ENCODE measurements at regions not wholly inside any gene's neighbourhood (a gene's known extent, or its start where the extent isn't known, plus 50 kb on each side); places are given as distances from the start of the nearest gene placed in this dataset.

GRCh38 chr4:186775902-186776301, 52.2 kb upstream of the FAT1 start:
- Histone ChIP-seq H3K9ac (ENCODE audit: low read length in 2 of 2) (no peak overlapping the region), H3K27me3 (ENCODE audit: control insufficient read depth in 1 of 2, insufficient read depth in 2 of 2, low read length in 2 of 2) (no peaks in the 10 kb centered on the region), H3K4me3 (ENCODE audit: low read length in 2 of 2) (no peak overlapping the region), H3K36me3 (ENCODE audit: control insufficient read depth in 2 of 2, insufficient read depth in 2 of 2, low read length in 2 of 2) (no peaks in the 10 kb centered on the region), H3K27ac (ENCODE audit: low read length) (no peak overlapping the region), H3K9me3 (ENCODE audit: control insufficient read depth in 2 of 2, low read length in 2 of 2) (no peaks in the 10 kb centered on the region), H3K4me1 (ENCODE audit: control insufficient read depth, insufficient read depth, low read length) (no peaks in the 10 kb centered on the region)

- no peaks in the 10 kb centered on the region for H3K27me3 ChIP-seq (ENCODE audit: control insufficient read depth in 1 of 2, insufficient read depth in 2 of 2, low read length in 2 of 2)
- no peak overlapping the region for H3K27ac ChIP-seq (ENCODE audit: low read length)
- H3K4me1 ChIP-seq (ENCODE audit: control insufficient read depth, insufficient read depth, low read length), result no peaks in the 10 kb centered on the region
- H3K9me3 ChIP-seq (ENCODE audit: control insufficient read depth in 2 of 2, low read length in 2 of 2), result no peaks in the 10 kb centered on the region
- H3K36me3 ChIP-seq (ENCODE audit: control insufficient read depth in 2 of 2, insufficient read depth in 2 of 2, low read length in 2 of 2), result no peaks in the 10 kb centered on the region
- H3K9ac ChIP-seq (ENCODE audit: low read length in 2 of 2), result no peak overlapping the region
- no peak overlapping the region for H3K4me3 ChIP-seq (ENCODE audit: low read length in 2 of 2)
Observed at GRCh38 chr4:186778134-186778533, 54.5 kb upstream of the FAT1 start.

GRCh38 chr4:186780291-186781031, 56.8 kb upstream of the FAT1 start:
- Histone ChIP-seq H3K9me3 (ENCODE audit: control insufficient read depth in 2 of 2, low read length in 2 of 2) (no peaks in the 10 kb centered on the region), H3K27ac (ENCODE audit: low read length) (no peak overlapping the region), H3K4me3 (ENCODE audit: low read length in 2 of 2) (no peak overlapping the region), H3K9ac (ENCODE audit: low read length in 2 of 2) (no peak overlapping the region), H3K27me3 (ENCODE audit: control insufficient read depth in 1 of 2, insufficient read depth in 2 of 2, low read length in 2 of 2) (no peaks in the 10 kb centered on the region), H3K4me1 (ENCODE audit: control insufficient read depth, insufficient read depth, low read length) (no peaks in the 10 kb centered on the region), H3K36me3 (ENCODE audit: control insufficient read depth in 2 of 2, insufficient read depth in 2 of 2, low read length in 2 of 2) (no peaks in the 10 kb centered on the region)

GRCh38 chr4:186781032-186781917, 57.6 kb upstream of the FAT1 start:
- no peaks in the 10 kb centered on the region for H3K27me3 ChIP-seq (ENCODE audit: control insufficient read depth in 1 of 2, insufficient read depth in 2 of 2, low read length in 2 of 2)

GRCh38 chr4:186782302-186782701, 58.6 kb upstream of the FAT1 start:
- no peaks in the 10 kb centered on the region for H3K4me1 ChIP-seq (ENCODE audit: control insufficient read depth, insufficient read depth, low read length)
- H3K27me3 ChIP-seq (ENCODE audit: control insufficient read depth in 1 of 2, insufficient read depth in 2 of 2, low read length in 2 of 2), result no peaks in the 10 kb centered on the region
- no peak overlapping the region for H3K9ac ChIP-seq (ENCODE audit: low read length in 2 of 2)
- no peaks in the 10 kb centered on the region for H3K9me3 ChIP-seq (ENCODE audit: control insufficient read depth in 2 of 2, low read length in 2 of 2)
- no peak overlapping the region for H3K4me3 ChIP-seq (ENCODE audit: low read length in 2 of 2)
- no peak overlapping the region for H3K27ac ChIP-seq (ENCODE audit: low read length)
- no peaks in the 10 kb centered on the region for H3K36me3 ChIP-seq (ENCODE audit: control insufficient read depth in 2 of 2, insufficient read depth in 2 of 2, low read length in 2 of 2)

More at GRCh38 chr4:186781032-186781917, 57.6 kb upstream of the FAT1 start:
- Histone ChIP-seq H3K4me1 (ENCODE audit: control insufficient read depth, insufficient read depth, low read length) (no peaks in the 10 kb centered on the region), H3K9me3 (ENCODE audit: control insufficient read depth in 2 of 2, low read length in 2 of 2) (no peaks in the 10 kb centered on the region), H3K27ac (ENCODE audit: low read length) (no peak overlapping the region), H3K9ac (ENCODE audit: low read length in 2 of 2) (no peak overlapping the region), H3K4me3 (ENCODE audit: low read length in 2 of 2) (no peak overlapping the region), H3K36me3 (ENCODE audit: control insufficient read depth in 2 of 2, insufficient read depth in 2 of 2, low read length in 2 of 2) (no peaks in the 10 kb centered on the region)

- no peaks in the 10 kb centered on the region for H3K27me3 ChIP-seq (ENCODE audit: control insufficient read depth in 1 of 2, insufficient read depth in 2 of 2, low read length in 2 of 2)
- no peaks in the 10 kb centered on the region for H3K4me1 ChIP-seq (ENCODE audit: control insufficient read depth, insufficient read depth, low read length)
- no peak overlapping the region for H3K27ac ChIP-seq (ENCODE audit: low read length)
- H3K4me3 ChIP-seq (ENCODE audit: low read length in 2 of 2), result no peak overlapping the region
- H3K36me3 ChIP-seq (ENCODE audit: control insufficient read depth in 2 of 2, insufficient read depth in 2 of 2, low read length in 2 of 2), result no peaks in the 10 kb centered on the region
- no peak overlapping the region for H3K9ac ChIP-seq (ENCODE audit: low read length in 2 of 2)
- H3K9me3 ChIP-seq (ENCODE audit: control insufficient read depth in 2 of 2, low read length in 2 of 2), result no peaks in the 10 kb centered on the region
Observed at GRCh38 chr4:186787536-186787935, 63.9 kb upstream of the FAT1 start.

GRCh38 chr4:186789651-186790050, 66.0 kb upstream of the FAT1 start:
- H3K4me3 ChIP-seq (ENCODE audit: low read length in 2 of 2), result no peak overlapping the region
- H3K27ac ChIP-seq (ENCODE audit: low read length), result no peak overlapping the region
- H3K9ac ChIP-seq (ENCODE audit: low read length in 2 of 2), result no peak overlapping the region
- no peaks in the 10 kb centered on the region for H3K27me3 ChIP-seq (ENCODE audit: control insufficient read depth in 1 of 2, insufficient read depth in 2 of 2, low read length in 2 of 2)
- H3K9me3 ChIP-seq (ENCODE audit: control insufficient read depth in 2 of 2, low read length in 2 of 2), result no peaks in the 10 kb centered on the region
- H3K4me1 ChIP-seq (ENCODE audit: control insufficient read depth, insufficient read depth, low read length), result no peaks in the 10 kb centered on the region
- H3K36me3 ChIP-seq (ENCODE audit: control insufficient read depth in 2 of 2, insufficient read depth in 2 of 2, low read length in 2 of 2), result no peaks in the 10 kb centered on the region

- Histone ChIP-seq H3K9me3 (ENCODE audit: control insufficient read depth in 2 of 2, low read length in 2 of 2) (no peaks in the 10 kb centered on the region), H3K27ac (ENCODE audit: low read length) (no peak overlapping the region), H3K27me3 (ENCODE audit: control insufficient read depth in 1 of 2, insufficient read depth in 2 of 2, low read length in 2 of 2) (no peaks in the 10 kb centered on the region), H3K4me1 (ENCODE audit: control insufficient read depth, insufficient read depth, low read length) (no peaks in the 10 kb centered on the region), H3K36me3 (ENCODE audit: control insufficient read depth in 2 of 2, insufficient read depth in 2 of 2, low read length in 2 of 2) (no peaks in the 10 kb centered on the region), H3K4me3 (ENCODE audit: low read length in 2 of 2) (no peak overlapping the region), H3K9ac (ENCODE audit: low read length in 2 of 2) (no peak overlapping the region)
Observed at GRCh38 chr4:186790630-186791029, 67.0 kb upstream of the FAT1 start.

- H3K9me3 ChIP-seq (ENCODE audit: control insufficient read depth in 2 of 2, low read length in 2 of 2), result no peaks in the 10 kb centered on the region
- no peaks in the 10 kb centered on the region for H3K27me3 ChIP-seq (ENCODE audit: control insufficient read depth in 1 of 2, insufficient read depth in 2 of 2, low read length in 2 of 2)
- H3K9ac ChIP-seq (ENCODE audit: low read length in 2 of 2), result no peak overlapping the region
- no peaks in the 10 kb centered on the region for H3K36me3 ChIP-seq (ENCODE audit: control insufficient read depth in 2 of 2, insufficient read depth in 2 of 2, low read length in 2 of 2)
- no peak overlapping the region for H3K27ac ChIP-seq (ENCODE audit: low read length)
- H3K4me1 ChIP-seq (ENCODE audit: control insufficient read depth, insufficient read depth, low read length), result no peaks in the 10 kb centered on the region
- no peak overlapping the region for H3K4me3 ChIP-seq (ENCODE audit: low read length in 2 of 2)
Observed at GRCh38 chr4:186792728-186793366, 69.2 kb upstream of the FAT1 start.

- H3K27ac ChIP-seq (ENCODE audit: low read length), result no peak overlapping the region
- no peaks in the 10 kb centered on the region for H3K4me1 ChIP-seq (ENCODE audit: control insufficient read depth, insufficient read depth, low read length)
- H3K4me3 ChIP-seq (ENCODE audit: low read length in 2 of 2), result no peak overlapping the region
- no peaks in the 10 kb centered on the region for H3K36me3 ChIP-seq (ENCODE audit: control insufficient read depth in 2 of 2, insufficient read depth in 2 of 2, low read length in 2 of 2)
- H3K27me3 ChIP-seq (ENCODE audit: control insufficient read depth in 1 of 2, insufficient read depth in 2 of 2, low read length in 2 of 2), result no peaks in the 10 kb centered on the region
- no peaks in the 10 kb centered on the region for H3K9me3 ChIP-seq (ENCODE audit: control insufficient read depth in 2 of 2, low read length in 2 of 2)
- H3K9ac ChIP-seq (ENCODE audit: low read length in 2 of 2), result no peak overlapping the region
Observed at GRCh38 chr4:186798951-186799659, 75.4 kb upstream of the FAT1 start.
